ENCODE measurements at regions not wholly inside any gene's neighbourhood (a gene's known extent, or its start where the extent isn't known, plus 50 kb on each side); places are given as distances from the start of the nearest gene placed in this dataset.

DNA sequence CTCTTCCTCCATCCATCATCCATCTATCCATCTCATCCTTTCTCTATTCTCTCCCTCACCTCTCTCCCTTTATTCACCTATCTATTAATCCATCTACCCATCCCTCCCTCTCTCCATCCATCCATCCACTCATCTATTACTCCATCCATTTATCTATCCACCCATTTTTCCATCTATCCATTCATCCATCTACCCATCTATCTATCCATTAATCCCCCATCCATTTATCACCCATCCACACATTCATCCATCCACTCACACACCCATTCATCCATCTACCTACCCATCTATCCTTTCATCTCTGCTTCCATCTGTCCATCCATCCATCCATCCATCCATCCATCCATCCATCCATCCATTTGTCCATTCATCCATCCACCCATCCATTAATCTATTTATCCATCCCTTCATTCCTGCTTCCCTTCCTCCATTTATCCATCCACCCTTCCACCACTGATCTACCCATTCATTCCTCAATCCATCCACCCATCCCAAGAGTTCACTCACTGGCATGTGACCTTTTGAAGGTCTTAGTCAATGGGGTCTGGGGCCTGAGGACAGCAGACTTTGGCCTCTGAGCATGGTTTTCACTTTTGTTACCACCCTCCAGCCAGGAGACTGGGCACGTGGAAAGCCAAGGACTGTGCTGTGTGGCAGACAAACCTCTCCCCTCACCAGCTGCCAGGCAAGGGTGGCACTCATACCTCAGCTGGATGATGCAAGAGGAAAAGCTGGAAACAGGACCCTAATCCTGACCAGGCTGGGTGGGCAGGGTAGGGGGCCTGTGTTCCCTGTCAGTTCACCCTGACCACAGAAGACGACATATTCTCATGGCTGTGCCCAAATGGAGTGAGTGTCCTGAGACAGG lies 126.7 kb downstream of the URI1 start:
- no peak for TF ChIP-seq POLR2A (IDR thresholded peaks at IDR 0.05)
- TF ChIP-seq, protein P1, sequence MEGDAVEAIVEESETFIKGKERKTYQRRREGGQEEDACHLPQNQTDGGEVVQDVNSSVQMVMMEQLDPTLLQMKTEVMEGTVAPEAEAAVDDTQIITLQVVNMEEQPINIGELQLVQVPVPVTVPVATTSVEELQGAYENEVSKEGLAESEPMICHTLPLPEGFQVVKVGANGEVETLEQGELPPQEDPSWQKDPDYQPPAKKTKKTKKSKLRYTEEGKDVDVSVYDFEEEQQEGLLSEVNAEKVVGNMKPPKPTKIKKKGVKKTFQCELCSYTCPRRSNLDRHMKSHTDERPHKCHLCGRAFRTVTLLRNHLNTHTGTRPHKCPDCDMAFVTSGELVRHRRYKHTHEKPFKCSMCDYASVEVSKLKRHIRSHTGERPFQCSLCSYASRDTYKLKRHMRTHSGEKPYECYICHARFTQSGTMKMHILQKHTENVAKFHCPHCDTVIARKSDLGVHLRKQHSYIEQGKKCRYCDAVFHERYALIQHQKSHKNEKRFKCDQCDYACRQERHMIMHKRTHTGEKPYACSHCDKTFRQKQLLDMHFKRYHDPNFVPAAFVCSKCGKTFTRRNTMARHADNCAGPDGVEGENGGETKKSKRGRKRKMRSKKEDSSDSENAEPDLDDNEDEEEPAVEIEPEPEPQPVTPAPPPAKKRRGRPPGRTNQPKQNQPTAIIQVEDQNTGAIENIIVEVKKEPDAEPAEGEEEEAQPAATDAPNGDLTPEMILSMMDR (IDR thresholded peaks at IDR 0.05): no peak

All from thyroid gland (tissue), 4 donors.